GM23248 (cell line): ENCODE measurements at regions not wholly inside any gene's neighbourhood (a gene's known extent, or its start where the extent isn't known, plus 50 kb on each side); places are given as distances from the start of the nearest gene placed in this dataset.

Source experiments
- EZH2 ChIP-seq: fragments of 200-600 bp; sonication (generic); IDR thresholded peaks from 2 replicates; pipeline ENCODE4 v1.6.1; 2018; ENCODE audit warnings: antibody characterized with exemption, mild to moderate bottlenecking; ENCODE audit not compliant: insufficient read depth, poor library complexity, severe bottlenecking
- EZH2phosphoT487 ChIP-seq: fragments of 200-600 bp; sonication (generic); IDR thresholded peaks from 2 replicates; pipeline ENCODE4 v1.6.1; 2018; ENCODE audit warnings: antibody characterized with exemption, moderate library complexity, mild to moderate bottlenecking, low read depth; ENCODE audit not compliant: insufficient read depth

GRCh38 chr4:182137343-182137742, 105.9 kb upstream of the TENM3 start:
- no peak for TF ChIP-seq EZH2
- no peak for TF ChIP-seq EZH2phosphoT487
